ENCODE measurements at regions not wholly inside any gene's neighbourhood (a gene's known extent, or its start where the extent isn't known, plus 50 kb on each side); places are given as distances from the start of the nearest gene placed in this dataset.

DNA sequence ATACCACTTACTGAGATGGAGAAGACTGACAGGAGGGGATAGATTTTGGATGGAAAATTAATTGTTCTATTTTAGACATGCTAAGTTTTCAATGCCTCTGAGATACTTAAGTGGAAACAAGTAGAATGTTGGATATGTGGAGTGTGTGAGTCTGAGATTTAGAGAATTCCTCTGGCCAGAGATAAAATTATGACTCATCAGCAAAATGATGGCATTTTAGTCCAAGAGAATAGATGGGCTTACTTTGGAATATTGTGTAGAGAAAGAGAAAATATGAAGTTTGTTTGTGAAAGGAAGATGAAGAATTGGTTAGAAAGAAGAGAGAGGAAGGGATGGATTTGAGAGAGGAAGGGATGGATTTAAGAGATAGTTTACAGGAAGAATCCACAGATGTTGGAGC lies 108.6 kb upstream of the PPP1R2C start:
- no peak for DNase-seq (ENCODE audit: low read depth, low spot score)

DNA sequence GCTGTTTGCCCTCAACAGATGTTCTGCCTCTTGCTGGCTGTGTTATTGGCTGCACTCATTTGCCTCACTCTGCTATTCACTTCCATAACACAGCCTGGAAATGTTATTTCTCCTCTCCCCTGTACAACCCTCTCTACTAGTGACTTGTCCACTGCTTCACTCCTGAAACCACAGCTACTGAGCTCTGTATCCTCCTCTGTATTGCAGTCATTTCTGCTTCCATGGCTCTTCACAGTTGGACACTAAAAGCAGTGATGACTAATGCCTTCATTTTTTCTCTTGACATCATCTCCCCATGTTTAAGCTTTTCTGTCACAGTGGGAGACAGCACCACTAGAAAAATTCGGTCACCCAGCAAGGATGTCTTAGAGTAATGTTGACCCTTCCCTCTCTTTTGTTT lies 123.0 kb upstream of the PPP1R2C start:
- CTCF ChIA-PET: no interaction called here
- H3K4me3 ChIP-seq (ENCODE audit: low read depth, low read length): no peak overlapping the region
- TF ChIP-seq, protein P1, sequence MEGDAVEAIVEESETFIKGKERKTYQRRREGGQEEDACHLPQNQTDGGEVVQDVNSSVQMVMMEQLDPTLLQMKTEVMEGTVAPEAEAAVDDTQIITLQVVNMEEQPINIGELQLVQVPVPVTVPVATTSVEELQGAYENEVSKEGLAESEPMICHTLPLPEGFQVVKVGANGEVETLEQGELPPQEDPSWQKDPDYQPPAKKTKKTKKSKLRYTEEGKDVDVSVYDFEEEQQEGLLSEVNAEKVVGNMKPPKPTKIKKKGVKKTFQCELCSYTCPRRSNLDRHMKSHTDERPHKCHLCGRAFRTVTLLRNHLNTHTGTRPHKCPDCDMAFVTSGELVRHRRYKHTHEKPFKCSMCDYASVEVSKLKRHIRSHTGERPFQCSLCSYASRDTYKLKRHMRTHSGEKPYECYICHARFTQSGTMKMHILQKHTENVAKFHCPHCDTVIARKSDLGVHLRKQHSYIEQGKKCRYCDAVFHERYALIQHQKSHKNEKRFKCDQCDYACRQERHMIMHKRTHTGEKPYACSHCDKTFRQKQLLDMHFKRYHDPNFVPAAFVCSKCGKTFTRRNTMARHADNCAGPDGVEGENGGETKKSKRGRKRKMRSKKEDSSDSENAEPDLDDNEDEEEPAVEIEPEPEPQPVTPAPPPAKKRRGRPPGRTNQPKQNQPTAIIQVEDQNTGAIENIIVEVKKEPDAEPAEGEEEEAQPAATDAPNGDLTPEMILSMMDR (IDR thresholded peaks at IDR 0.05; ENCODE audit: low read depth, low read length): no peak
- DNase-seq (ENCODE audit: low read depth, low spot score): no peak
- POLR2A ChIA-PET: no interaction called here
- H3K27ac ChIP-seq (ENCODE audit: low read depth, low read length): no peak overlapping the region
- no peaks in the 10 kb centered on the region for H3K9me3 ChIP-seq (ENCODE audit: control insufficient read depth, insufficient read depth, low read length)
- no peaks in the 10 kb centered on the region for H3K27me3 ChIP-seq (ENCODE audit: control insufficient read depth, insufficient read depth, low read length)

More for the DNA sequence above, 108.6 kb upstream of the PPP1R2C start:
- TF ChIP-seq, protein P1 (IDR thresholded peaks at IDR 0.05; ENCODE audit: low read depth, low read length): no peak
- CTCF ChIA-PET: interaction anchor here (0.8 kb wide), 1 partner anchor 36 kb away, joined by 3 read pairs; no protein-coding TSS in a partner anchor
- H3K27ac ChIP-seq (ENCODE audit: low read depth, low read length): no peak overlapping the region
- H3K9me3 ChIP-seq (ENCODE audit: control insufficient read depth, insufficient read depth, low read length): no peaks in the 10 kb centered on the region
- no peaks in the 10 kb centered on the region for H3K27me3 ChIP-seq (ENCODE audit: control insufficient read depth, insufficient read depth, low read length)
- POLR2A ChIA-PET: no interaction called here
- H3K4me3 ChIP-seq (ENCODE audit: low read depth, low read length): no peak overlapping the region

DNA sequence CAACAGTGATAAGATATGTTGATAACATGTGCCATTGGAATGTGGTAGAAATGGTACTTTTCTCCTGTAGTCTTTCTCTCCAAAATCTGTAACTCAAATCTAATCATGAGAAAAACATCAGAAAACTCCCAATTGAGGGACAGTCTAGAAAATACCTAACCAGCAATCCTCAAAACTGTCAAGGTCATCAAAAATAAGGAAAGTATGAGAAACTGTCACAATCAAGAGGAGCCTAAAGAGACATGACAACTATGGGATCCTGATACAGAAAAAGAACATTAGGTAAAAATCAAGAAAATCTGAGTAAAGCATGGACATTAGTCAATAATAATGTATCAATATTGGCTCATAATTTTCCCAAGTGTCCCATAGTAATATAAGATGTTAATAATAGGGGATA lies 124.5 kb upstream of the PPP1R2C start:
- CTCF ChIA-PET: no interaction called here
- TF ChIP-seq, protein P1 (IDR thresholded peaks at IDR 0.05; ENCODE audit: low read depth, low read length): no peak
- POLR2A ChIA-PET: no interaction called here

DNA sequence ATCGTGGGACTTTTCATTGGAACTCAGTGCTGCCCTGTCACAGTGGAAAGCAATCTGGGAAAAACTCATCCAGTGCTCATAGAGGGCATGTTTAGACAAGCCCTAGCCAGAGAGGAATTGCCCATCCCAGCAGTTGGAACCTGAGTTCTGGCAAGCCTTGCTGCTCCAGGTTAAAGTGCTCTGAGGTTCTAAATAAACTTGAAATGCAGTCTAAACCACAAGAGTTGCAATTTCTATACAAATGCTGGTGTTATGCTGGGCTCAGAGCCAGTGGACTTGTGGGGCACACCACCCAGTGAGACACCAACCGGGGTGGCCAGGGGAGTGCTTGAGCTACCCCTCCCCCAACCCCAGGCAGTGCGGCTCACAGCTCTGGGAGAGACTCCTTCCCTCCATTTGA lies 142.8 kb upstream of the PPP1R2C start:
- no peak for DNase-seq (ENCODE audit: low read depth, low spot score)
- no peak overlapping the region for H3K4me3 ChIP-seq (ENCODE audit: low read depth, low read length)
- POLR2A ChIA-PET: no interaction called here

More for the DNA sequence above, 124.5 kb upstream of the PPP1R2C start:
- no peaks in the 10 kb centered on the region for H3K9me3 ChIP-seq (ENCODE audit: control insufficient read depth, insufficient read depth, low read length)
- H3K27me3 ChIP-seq (ENCODE audit: control insufficient read depth, insufficient read depth, low read length): no peaks in the 10 kb centered on the region
- DNase-seq (ENCODE audit: low read depth, low spot score): no peak
- no peak overlapping the region for H3K27ac ChIP-seq (ENCODE audit: low read depth, low read length)
- no peak overlapping the region for H3K4me3 ChIP-seq (ENCODE audit: low read depth, low read length)

DNA sequence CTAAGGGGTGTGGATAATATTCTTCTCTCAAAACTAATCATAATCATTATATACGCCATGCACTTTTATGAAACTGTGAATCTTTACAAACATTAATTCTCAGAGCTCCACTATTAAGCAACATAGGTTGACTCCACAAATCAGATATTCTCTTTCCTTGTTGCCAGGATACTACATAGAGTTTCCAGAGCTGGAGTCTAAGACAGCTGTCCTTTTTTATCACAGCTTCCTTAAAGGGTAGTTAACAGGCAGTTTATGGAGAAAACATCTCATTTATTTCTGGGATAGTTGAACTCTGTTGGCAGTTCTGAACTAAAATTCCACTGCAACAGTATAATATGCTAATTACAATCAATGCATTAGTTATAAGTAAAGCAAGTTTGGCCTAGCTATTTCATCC lies 152.1 kb upstream of the PPP1R2C start:
- POLR2A ChIA-PET: no interaction called here
- no peak for DNase-seq (ENCODE audit: low read depth, low spot score)
- Histone ChIP-seq H3K4me3 (ENCODE audit: low read depth, low read length) (no peak overlapping the region), H3K9me3 (ENCODE audit: control insufficient read depth, insufficient read depth, low read length) (no peaks in the 10 kb centered on the region), H3K27me3 (ENCODE audit: control insufficient read depth, insufficient read depth, low read length) (no peaks in the 10 kb centered on the region), H3K27ac (ENCODE audit: low read depth, low read length) (no peak overlapping the region)
- CTCF ChIA-PET: no interaction called here
- TF ChIP-seq, protein P1 (IDR thresholded peaks at IDR 0.05; ENCODE audit: low read depth, low read length): no peak

More for the DNA sequence above, 142.8 kb upstream of the PPP1R2C start:
- Histone ChIP-seq H3K27ac (ENCODE audit: low read depth, low read length) (no peak overlapping the region), H3K9me3 (ENCODE audit: control insufficient read depth, insufficient read depth, low read length) (no peaks in the 10 kb centered on the region), H3K27me3 (ENCODE audit: control insufficient read depth, insufficient read depth, low read length) (no peaks in the 10 kb centered on the region)
- CTCF ChIA-PET: no interaction called here
- TF ChIP-seq, protein P1 (IDR thresholded peaks at IDR 0.05; ENCODE audit: low read depth, low read length): no peak
